GM18873 (cell line): ENCODE measurements at regions not wholly inside any gene's neighbourhood (a gene's known extent, or its start where the extent isn't known, plus 50 kb on each side); places are given as distances from the start of the nearest gene placed in this dataset.

Source experiments
- ATAC-seq: cut with Tn5 transposase; IDR thresholded peaks from one replicate; pipeline ENCODE4 v1.9.1; 2021; ENCODE audit warnings: mild to moderate bottlenecking, moderate library complexity, moderate number of reproducible peaks; ENCODE audit not compliant: unreplicated experiment, low FRiP score

DNA sequence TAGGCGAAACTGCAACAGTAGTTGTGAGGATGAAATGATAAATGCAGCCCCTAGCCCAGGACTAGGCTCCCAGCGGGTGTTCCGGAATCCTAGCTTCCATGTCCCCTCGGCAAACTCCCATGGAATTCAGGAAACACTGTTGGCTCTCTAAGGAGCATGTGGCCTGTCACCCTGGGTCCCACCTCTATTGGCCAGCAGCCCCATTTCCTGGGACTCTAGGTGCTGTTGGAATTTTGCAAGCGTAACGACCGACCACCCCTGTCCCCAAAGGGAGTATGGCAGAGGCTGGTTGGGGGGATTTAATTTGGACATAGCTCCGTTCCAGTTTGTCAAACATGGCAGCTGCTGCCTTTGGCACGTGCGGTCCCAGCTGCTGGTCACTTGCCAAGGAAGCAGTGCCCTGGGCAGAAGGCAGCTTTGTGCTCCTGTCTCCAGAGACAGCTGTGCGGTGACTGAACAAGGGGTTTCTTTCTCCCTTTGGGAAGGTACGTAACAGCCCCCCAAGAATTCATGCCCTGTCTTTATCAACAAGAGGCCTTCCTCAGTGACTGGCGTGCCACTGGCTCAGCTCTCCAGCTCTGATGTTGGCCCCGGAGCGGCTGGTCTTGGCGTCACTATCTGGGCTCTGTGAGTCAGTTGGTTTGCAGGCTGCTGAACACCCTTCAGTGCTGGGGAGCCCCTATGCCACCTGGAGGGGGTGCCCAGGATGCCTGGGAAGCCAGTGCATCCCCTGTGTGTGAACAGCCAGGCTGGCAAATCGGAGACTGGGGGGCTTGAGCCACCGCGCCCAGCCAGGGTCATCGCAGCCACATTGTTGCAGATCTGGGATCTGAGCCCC lies 235.2 kb upstream of the TNRC6C start:
- ATAC-seq = no peak

DNA sequence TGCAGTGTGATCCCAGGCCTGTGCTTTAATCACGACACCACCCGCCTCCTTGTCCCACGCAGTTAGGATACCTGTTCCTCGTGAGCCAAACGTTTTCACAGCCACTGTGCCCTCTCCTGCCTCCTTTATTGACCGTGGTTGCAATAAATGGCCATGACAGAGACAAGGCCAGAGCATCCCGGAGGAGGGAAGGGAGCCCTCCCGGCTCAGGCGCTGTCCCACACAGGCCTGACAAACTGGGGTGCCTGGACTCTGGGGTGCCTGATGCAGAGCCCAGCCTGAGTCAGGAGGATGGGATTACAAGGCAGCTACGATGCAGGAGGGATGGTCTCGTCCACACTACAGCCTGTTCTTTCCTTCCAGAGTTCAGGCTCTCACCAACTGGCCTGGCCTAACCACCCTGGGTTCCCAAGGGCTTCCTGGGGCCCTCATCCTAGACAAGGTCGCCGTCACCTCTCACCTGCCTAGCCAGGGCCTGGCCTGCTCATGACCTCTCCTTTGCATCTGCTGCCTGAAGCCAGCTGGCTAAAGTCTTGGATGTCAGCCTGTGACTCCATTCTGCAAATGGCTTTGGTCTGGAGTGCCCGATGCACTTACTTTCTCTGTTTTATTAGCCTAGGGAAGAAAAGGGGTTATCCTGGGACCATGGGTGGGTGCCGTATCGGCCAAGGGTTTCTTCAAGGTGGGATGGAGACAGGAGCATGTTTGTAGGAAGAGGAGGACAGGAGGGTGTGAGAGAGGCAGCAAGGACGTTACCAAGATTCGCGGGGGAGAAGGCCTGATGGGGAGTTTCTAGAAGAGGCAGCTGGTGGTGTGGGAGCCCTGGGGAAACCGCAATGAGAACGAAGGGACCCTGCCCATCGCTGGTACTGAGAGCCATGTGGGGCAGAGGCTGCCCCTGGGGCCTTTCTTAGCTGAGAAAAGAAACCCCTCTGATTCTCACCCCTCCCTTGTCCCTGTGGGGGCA lies 234.3 kb upstream of the TNRC6C start:
- no peak for ATAC-seq

DNA sequence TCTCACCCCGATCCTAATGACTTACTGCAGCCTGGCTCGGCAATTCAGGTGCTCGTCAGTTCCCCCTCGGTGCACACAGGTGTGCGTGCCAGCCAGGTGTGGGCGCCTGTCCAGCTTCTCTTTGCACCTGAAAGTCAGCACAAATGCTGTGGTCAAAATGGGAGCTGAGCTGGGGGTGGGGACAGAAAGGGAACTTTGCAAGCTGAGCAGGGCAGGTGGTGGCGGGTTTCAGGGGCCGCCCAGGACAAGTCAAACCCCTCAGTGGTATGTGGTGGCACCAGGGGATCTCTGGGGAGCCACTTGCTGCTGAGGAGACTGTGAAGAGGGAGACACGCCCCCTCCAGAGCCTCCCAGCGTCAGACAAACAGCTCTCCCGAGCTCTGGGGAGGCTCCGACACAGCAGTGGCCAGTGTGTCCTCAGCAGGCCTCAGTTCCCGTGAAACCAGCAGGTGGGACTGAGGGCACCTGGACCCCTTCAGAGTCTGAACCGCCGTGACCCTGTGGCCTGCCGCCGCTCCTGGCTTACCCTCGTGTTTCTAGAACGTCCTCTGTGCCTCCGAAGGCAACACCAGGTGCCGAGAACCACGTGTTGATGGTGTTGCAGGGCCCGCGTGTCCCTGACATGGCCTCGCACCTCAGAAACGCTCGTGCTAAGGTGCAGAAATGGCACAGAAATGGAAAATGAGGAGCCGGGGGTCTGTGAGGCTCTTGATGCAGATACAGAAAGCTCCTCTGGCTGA lies 233.5 kb upstream of the TNRC6C start:
- no peak for ATAC-seq

DNA sequence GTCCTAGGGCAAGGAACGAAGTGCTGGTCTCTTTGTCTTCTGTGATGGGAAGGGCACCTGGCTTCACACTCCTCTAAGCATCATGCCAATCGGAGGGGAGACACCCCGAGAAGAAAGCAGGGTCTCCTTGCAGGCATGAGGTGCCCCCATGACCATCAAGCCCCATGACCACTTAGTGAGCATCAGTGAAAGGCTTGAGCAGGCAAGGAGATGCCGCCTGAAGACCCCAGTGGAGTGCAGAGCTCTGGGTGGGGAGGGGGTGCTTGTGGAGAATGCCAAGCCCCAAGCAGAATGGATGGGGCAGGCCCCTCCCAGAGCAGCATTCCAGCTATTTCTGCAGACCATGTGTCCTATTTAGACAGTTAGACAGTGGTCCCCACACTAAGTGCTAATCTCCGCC lies 232.7 kb upstream of the TNRC6C start:
- no peak for ATAC-seq

DNA sequence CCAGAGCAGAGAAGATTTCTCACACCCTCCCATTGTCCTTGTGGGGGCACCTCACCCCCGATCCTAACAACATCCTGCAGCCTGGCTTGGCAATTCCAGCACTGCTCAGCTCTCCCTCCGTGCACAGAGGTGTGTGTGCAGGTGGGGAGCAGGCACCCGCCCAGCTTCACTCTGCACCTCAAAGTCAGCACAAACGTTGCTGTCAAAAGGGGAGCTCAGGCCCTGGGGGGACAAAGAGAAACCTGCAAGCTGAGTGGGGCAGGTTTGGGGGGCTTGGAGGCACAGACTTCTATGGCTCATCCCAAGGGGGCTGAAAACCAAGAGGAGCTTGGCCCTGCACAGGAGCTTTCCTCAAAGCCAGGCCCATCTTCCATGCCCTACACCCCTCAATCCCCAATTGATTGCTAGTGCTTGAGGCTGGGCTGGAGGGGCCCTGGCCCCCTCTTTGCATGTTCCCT lies 231.9 kb upstream of the TNRC6C start:
- no peak for ATAC-seq

DNA sequence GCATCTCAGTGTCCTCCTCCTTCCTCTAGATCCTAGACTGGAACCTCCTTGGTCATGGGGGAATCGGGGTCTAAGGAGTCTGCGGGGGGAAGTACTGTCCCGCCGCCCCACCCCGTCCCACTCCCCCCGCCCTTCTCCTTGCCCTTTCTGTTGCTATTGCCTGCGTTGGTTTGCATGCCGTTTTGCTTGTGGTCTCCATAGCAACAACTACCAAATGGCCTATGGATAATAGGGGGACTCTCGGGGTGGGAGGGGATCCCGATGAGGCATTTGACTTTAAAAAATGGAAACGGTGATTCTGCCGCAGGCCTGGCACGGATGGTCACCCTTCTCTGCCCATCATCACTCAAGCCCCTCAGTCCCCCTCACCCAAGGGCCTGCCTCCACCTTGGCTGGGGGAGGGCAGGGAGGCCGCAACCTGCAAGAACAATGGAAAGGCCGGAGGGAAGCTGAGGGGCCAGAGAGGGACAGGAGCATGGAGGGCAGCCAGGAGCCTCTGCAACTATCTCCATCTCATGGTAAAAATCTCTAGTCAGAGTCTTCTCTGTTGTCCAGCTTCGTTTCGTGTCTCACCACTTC lies 231.4 kb upstream of the TNRC6C start:
- ATAC-seq = no peak

DNA sequence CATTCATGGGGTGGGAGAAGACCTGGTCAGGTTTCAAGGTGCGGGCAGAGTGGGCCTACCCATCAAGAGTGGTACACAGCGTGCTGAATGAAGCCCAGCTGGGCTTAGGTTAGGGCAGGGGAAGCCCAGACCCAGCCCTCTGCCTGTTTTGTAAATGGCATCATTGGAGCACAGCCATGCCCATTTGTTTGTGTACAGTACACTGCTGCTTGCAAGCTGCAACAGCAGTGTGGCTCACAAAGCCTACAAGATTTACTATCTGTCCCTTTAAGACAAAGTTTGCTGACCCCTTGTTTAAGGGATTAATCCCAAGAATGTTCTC lies 230.1 kb upstream of the TNRC6C start:
- no peak for ATAC-seq

DNA sequence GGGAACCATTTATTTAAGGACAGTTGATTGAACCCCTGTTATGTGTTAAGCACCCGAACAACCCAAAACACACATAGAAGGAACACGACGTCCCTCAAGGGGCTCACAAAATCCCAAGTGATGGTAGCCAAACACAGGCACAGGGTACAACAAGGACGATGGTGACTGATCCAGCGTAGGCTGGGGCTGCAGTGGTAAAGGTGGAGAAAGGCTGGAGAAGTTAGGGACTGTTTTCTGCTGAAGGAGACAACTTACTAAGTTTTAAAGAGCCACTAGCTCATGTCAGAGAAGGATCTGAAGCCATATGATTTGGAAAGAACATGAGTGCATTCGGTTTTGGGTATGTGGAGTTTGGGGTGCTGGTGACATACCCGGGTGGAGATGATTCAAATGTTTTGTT lies 229.6 kb upstream of the TNRC6C start:
- no peak for ATAC-seq

DNA sequence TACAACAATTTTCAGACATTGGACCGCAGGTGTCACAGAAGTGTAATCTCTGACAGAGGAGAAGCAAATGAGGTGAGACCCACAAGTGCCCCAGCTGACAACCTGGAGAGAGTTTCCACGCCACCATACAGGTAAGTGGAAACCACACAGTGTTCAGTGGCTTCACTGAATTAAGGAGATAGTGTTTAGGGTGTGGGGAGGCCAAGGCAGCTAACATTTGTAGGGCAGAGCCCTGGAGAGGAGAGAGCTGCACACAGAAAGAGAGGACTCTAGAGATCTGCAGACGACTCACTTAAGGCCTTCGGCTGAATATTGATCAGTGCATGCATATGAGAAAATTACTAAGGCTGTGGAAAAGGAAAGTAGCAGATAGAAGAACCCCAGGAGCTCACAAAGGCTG lies 228.9 kb upstream of the TNRC6C start:
- ATAC-seq = no peak

DNA sequence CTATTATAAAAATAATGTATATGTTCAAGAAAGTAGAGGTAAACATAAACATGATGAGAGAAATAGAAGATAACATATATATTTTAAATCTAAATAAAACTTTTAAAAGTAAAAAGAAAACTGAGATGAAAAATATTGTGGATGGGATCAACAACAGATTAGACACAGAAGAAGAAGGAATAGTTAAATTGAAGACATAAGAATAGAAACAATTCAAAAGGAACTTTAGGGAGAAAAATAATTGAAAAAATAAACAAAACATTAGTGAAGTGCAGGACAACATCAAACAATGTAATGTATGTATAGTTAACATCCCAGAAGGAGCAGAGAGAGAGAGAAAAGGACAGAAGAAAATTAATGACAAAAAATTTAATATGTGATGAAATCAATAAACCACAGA lies 228.1 kb upstream of the TNRC6C start:
- ATAC-seq = no peak

DNA sequence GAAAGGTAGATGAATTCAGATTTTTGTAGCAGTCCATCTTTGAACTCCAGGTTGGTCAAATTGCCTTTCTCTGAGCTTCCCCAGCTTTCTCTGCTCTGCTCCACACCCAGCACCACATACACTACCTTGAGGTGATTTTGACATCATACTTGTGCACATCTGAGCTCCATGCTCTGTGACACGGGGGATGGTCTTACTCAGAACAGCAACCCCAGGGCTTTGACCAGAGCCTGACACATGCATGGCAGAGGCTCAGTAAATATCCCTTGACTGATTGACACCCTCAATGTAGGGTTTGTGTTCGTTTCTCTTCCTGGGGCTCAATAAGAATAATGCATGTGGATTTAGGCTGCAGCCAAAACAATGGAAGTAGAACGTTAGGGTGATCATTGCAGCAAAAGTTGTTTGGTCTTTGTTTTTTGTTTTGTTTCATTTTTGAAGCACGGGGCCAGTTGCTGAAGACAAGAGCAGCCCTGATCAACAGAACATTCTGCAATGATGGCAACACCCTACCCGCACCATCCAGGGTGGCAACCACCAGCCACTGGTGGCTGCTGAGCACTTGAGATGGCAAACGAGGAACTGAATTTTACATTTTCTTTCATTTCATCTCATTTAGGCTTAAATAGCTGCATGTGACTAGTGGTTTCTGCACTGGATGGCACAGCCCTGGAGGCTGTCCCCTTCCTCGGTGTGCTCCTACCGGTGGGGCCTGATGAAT lies 224.8 kb upstream of the TNRC6C start:
- ATAC-seq = no peak

DNA sequence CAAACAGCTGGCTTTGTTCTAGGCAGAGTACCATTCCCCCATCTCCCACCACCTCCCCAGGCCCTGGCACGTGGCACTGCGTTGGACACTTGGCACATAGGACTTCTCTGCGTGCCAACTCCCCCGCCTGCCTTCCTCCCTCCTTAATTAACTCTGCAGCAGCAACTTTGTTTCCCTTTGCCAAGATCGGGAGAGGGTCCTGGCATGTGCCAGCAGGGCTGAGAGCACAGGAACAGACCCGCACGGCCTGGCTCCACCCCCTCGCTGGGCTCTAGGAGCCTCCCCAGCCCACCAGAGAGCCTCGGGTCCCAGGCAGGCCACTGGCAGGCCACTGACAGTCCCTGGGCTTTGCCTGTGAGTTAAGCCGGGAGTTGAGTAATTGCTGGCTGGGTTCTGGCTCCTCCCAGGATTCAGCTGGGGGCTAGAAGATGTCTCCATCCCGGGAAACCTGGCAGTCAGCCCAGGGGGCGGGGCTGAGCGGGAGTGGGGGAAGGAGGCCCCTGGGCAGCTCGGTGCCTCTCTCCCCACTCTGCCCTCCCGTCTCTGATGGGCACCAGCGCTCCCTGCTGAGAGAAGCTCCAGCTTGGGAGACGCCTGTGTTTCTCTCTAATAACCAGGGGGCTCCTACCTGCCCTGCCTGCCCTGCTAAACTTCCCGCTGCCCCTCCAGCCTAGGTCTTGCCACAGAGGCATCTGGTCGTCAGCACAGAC lies 224.0 kb upstream of the TNRC6C start:
- ATAC-seq = no peak

DNA sequence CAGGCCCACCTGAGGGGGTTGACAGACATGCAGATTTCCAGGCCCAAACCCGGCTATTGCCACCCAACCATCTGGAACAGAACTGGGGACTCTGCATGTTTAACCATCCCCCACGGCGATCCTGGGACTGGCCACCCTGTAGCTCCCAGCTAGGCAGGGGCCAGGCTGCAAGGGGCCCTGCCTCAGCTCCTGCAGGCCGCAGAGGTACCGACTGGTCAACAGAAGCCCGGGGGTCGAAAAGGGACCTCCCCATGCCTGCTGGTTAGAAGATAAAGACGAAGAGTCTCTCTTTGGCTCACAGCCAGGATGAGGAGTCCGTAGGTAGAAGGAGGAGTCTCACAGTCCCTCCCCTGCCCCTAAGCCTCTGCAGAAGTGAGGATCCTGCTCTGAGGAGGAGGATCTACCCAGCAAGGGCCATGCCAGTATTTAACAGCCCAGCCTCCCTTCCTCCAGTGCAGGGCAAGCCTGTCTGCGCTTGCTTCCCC lies 223.4 kb upstream of the TNRC6C start:
- ATAC-seq = no peak

DNA sequence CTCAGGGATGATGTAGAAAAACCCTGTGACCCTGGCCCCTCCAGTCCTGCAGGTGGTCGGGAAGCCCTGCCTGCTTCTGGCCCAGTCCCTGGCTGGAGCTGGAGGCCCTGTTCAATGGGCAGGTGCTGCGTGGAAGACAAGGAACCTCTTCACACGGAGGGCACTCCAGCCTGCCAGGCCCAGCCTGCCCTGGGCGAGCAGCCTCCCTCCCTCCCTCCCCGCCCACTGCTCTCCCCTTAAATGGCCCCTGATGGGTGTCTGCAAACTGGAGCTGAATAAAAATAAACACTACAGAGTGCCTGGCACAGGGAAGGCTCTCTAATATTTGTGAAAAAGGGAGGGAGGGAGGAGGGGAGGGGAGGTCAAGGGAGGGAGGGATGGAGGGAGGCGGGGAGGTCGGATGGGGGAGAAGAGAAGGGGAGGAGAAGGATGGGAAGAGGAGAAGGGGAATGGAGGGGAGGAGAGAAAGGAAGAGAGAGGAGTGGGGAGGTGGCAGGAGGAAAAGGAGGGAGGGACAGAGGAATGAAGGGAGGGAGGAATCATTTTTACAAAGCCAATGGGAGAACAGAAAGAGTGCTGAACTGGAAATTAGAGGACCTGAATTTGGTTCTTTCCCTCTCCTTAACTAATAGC lies 222.8 kb upstream of the TNRC6C start:
- no peak for ATAC-seq

DNA sequence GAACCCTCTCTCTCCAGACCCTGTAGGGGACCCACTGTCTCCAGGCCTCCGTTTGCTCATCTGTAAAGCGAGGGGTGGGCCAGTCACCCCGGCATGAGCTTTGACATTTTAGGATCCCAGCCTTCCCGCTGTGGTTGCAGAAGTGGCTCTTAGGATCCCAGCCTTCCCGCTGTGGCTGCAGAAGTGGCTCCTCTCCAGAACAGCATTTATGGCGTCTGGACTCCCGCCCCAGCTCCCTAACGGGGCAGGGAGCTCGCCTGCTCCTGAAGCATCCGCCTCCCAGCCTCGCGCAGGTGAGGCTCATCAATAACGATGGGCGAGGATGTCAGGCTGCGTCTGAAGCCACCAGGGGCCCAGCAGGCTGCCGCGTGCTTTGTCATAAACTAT lies 222.3 kb upstream of the TNRC6C start:
- no peak for ATAC-seq

DNA sequence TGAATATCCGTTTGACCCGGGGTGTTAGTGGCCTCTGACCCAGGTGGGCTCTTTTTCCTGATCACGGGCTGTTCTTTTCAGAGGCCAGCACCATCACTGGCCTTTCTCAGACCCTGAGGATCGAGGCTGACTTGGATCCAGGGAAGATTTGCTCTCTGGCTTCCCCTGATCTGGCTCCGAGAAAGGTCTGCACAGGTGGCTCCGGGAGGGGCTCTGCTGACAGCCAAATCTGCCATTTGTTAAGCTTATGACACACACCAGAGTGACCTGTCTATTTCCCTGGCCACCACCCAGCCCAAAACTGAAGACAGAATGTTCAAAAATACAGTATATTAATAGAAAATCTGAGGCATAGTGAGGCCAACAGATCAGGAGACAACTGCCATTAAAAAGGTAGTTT lies 221.8 kb upstream of the TNRC6C start:
- ATAC-seq = no peak

DNA sequence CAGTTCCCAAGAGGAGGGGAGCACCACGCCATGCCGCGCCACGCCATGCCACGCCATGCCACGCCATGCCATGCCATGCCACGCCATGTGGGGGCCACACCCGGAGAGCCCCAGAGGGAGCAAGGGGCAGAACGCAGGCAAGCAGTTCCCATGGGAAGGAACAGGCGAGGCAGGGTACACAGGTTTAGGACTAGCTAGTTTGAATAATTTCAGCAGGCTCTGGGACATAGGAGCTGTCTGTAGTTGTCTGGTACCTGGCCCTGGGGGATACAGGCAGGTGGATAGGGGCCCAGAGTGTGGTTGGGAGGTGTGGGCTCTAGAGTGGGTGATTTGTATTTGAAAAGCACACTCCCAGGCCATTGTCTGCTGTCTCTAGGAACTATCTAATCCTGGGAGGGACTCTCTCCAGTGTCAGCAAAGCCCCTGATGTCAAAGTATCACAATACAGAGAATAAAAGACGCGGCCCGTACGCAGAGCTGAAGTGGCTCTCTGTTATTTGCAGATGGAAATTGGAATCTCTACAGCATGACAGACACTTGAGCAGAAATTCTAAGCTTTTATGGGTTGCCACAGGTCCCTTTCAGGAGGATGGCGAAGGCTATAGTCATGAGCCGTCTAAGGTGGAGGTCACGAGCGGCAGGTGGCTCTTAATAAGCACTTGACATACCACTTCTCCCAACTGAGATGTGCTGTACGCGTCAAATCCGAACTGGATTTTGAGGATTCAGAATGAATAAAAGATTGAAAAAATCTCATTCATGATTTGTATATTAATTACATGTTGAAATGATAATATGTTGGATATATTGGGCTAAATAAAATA lies 220.8 kb upstream of the TNRC6C start:
- ATAC-seq = no peak
